Right kidney (tissue), 1 donor: ENCODE measurements at regions not wholly inside any gene's neighbourhood (a gene's known extent, or its start where the extent isn't known, plus 50 kb on each side); places are given as distances from the start of the nearest gene placed in this dataset.

Source experiments
- DNase-seq: peaks from one replicate; pipeline ENCODE4 v3.0.0-alpha.2; 2016

- DNase-seq = no peak
Measured at GRCh38 chr13:31962731-31963370, 68.7 kb upstream of the FRY start.

GRCh38 chr13:31963631-31964030, 67.9 kb upstream of the FRY start:
- no peak for DNase-seq

GRCh38 chr13:31964168-31964567, 67.4 kb upstream of the FRY start:
- DNase-seq = no peak

- no peak for DNase-seq
Measured at GRCh38 chr13:31965361-31966066, 66.1 kb upstream of the FRY start.

- no peak for DNase-seq
Measured at GRCh38 chr13:31967155-31967554, 64.4 kb upstream of the FRY start.

- DNase-seq = no peak
Measured at GRCh38 chr13:31968473-31968872, 63.1 kb upstream of the FRY start.

GRCh38 chr13:31970231-31970930, 61.2 kb upstream of the FRY start:
- DNase-seq = no peak

- DNase-seq = no peak
Measured at GRCh38 chr13:31972453-31972852, 59.1 kb upstream of the FRY start.

- no peak for DNase-seq
Measured at GRCh38 chr13:31978021-31978420, 53.6 kb upstream of the FRY start.

GRCh38 chr13:31980830-31981229, 50.7 kb upstream of the FRY start:
- no peak for DNase-seq
